HEK293T (cell line): ENCODE measurements at regions not wholly inside any gene's neighbourhood (a gene's known extent, or its start where the extent isn't known, plus 50 kb on each side); places are given as distances from the start of the nearest gene placed in this dataset.

Experiments used
- CTCF ChIA-PET: fragments of 350-600 bp; formaldehyde crosslinking; extraction: SDS; loops from one replicate; lab custom pipeline; 2021; ENCODE audit warnings: antibody characterized with exemption, inconsistent platforms; lab: Yijun Ruan, JAX
- POLR2A ChIA-PET: fragments of 350-600 bp; formaldehyde crosslinking; extraction: SDS; loops from one replicate; lab custom pipeline; 2020; ENCODE audit warnings: antibody characterized with exemption, inconsistent platforms; lab: Yijun Ruan, JAX
- DNase-seq: peaks from one replicate; pipeline ENCODE4 v3.0.0; 2012; ENCODE audit warnings: mixed read lengths; ENCODE audit errors: extremely low spot score
- ARNT ChIP-seq: fragments of 450-650 bp; IDR thresholded peaks from 2 replicates; pipeline ENCODE4 v1.6.1; 2017; ENCODE audit warnings: mild to moderate bottlenecking
- BHLHE40 ChIP-seq: fragments of 450-650 bp; IDR thresholded peaks from 2 replicates; pipeline ENCODE4 v1.6.1; 2016; ENCODE audit warnings: mild to moderate bottlenecking, moderate library complexity, borderline replicate concordance
- CTBP1 ChIP-seq: fragments of 450-650 bp; IDR thresholded peaks from 2 replicates; pipeline ENCODE4 v1.6.1; 2016; ENCODE audit warnings: borderline replicate concordance
- ELF4 ChIP-seq: fragments of 450-650 bp; IDR thresholded peaks from 2 replicates; pipeline ENCODE4 v1.6.1; 2017; ENCODE audit warnings: antibody characterized with exemption
- FOXA1 ChIP-seq: fragments of 450-650 bp; IDR thresholded peaks from 2 replicates; pipeline ENCODE4 v1.6.1; 2016; ENCODE audit warnings: mild to moderate bottlenecking
- FOXK2 ChIP-seq: fragments of 450-650 bp; IDR thresholded peaks from 2 replicates; pipeline ENCODE4 v1.6.1; 2016; ENCODE audit warnings: mild to moderate bottlenecking
- FOXM1 ChIP-seq: fragments of 450-650 bp; IDR thresholded peaks from 2 replicates; pipeline ENCODE4 v1.6.1; 2017; ENCODE audit warnings: mild to moderate bottlenecking, borderline replicate concordance
- HDGF ChIP-seq: fragments of 450-650 bp; IDR thresholded peaks from 2 replicates; pipeline ENCODE4 v1.6.1; 2017; ENCODE audit warnings: antibody characterized with exemption, borderline replicate concordance
- L3MBTL2 ChIP-seq: fragments of 450-650 bp; conservative IDR thresholded peaks from 2 replicates; pipeline ENCODE4 v1.6.1; 2016; ENCODE audit warnings: mild to moderate bottlenecking
- LEF1 ChIP-seq: fragments of 450-650 bp; IDR thresholded peaks from 2 replicates; pipeline ENCODE4 v1.6.1; 2017; ENCODE audit warnings: mild to moderate bottlenecking, borderline replicate concordance
- NFRKB ChIP-seq: fragments of 450-650 bp; IDR thresholded peaks from 2 replicates; pipeline ENCODE4 v1.6.1; 2016; ENCODE audit warnings: mild to moderate bottlenecking, moderate library complexity
- PKNOX1 ChIP-seq: fragments of 450-650 bp; IDR thresholded peaks from 2 replicates; pipeline ENCODE4 v1.6.1; 2016
- SP1 ChIP-seq: fragments of 450-650 bp; IDR thresholded peaks from 2 replicates; pipeline ENCODE4 v1.6.1; 2017
- SUZ12 ChIP-seq: fragments of 450-650 bp; IDR thresholded peaks from 2 replicates; pipeline ENCODE4 v1.6.1; 2016; ENCODE audit warnings: mild to moderate bottlenecking
- TARDBP ChIP-seq: fragments of 450-650 bp; IDR thresholded peaks from 2 replicates; pipeline ENCODE4 v1.6.1; 2016
- ZNF384 ChIP-seq: fragments of 450-650 bp; IDR thresholded peaks from 2 replicates; pipeline ENCODE4 v1.6.1; 2016

DNA sequence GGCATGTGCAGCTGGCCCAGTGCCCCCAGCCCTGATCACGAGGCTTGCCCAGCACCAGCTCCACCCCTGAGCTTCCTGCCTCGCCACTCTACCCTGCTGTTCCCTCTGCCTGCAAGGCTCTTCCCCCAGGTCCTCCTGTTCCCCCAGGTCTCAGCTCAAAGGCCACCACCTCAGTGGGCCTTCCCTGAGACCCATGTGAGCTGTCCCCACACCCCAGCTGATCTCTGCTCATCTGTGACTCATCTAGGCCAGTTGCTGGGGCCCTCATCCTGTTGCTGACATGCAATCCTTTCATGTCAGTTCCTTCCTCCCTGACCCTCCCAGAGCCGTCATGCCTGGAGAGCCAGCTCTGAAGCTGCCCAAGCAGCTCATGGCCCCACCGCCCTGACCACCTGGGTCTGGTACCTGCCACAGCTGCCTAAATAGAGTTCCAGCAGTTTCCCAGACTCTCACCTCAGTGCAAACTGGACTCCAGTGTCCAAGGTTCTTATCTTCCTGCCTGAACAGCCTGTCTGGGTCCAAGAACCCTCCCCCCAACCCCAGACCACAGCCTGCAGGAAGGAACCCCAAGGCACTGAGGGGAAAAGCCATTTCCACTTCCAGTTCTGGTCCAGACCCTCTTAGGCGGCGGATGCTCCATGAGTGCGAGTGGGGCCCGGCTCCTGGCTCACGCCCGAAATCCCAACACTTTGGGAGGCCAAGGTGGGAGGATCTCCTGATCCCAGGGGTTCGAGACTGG lies 116.6 kb upstream of the IQSEC1 start:
- ChIA-PET POLR2A (no interaction called here), CTCF (interaction anchor here (1.1 kb wide), 1 partner anchor 19 kb away, joined by 3 read pairs; no protein-coding TSS in a partner anchor)
- DNase-seq = no peak
- TF ChIP-seq PKNOX1 (no peak), TARDBP (no peak), FOXK2 (no peak), LEF1 (no peak), FOXA1 (no peak), NFRKB (no peak), FOXM1 (no peak), L3MBTL2 (no peak), BHLHE40 (no peak), ZNF384 (no peak), HDGF (no peak)

DNA sequence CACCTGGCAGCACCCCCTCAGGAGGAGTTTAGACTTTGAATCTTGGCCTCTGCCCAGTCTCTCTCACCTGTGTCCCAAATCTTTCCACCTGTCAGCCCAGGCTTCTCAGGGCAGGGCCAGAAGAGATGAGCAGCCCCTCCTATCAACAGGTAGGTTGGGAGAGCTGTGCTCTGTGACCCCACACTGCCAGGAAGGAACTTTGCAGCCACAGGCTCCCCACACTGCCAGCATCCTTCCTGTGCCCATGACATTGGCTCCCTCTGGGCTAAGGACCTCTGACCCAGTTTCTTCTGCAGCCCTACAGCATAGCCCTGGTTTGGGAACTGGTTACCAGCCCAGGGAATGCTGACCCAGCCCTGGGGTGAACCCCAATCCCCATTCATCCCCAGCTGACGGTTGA lies 115.7 kb upstream of the IQSEC1 start:
- ChIA-PET POLR2A (no interaction called here), CTCF (interaction anchor here (1.1 kb wide), 1 partner anchor 18 kb away, joined by 3 read pairs; no protein-coding TSS in a partner anchor)
- no peak for DNase-seq
- TF ChIP-seq SP1 (no peak), L3MBTL2 (no peak), FOXA1 (no peak), NFRKB (no peak), ELF4 (no peak), CTBP1 (no peak)

- CTCF ChIA-PET = no interaction called here
Measured at GRCh38 chr3:13188181-13188779, 115.1 kb upstream of the IQSEC1 start.

GRCh38 chr3:13187593-13187992 lies 114.4 kb upstream of the IQSEC1 start:
- no peak for DNase-seq

More at GRCh38 chr3:13188181-13188779, 115.1 kb upstream of the IQSEC1 start:
- POLR2A ChIA-PET = no interaction called here
- no peak for TF ChIP-seq ZNF384
- no peak for TF ChIP-seq NFRKB
- TF ChIP-seq SP1 = no peak
- TF ChIP-seq ELF4 = no peak
- TF ChIP-seq FOXK2 = no peak
- no peak for TF ChIP-seq CTBP1
- no peak for TF ChIP-seq L3MBTL2
- no peak for TF ChIP-seq TARDBP
- TF ChIP-seq LEF1 = no peak
- no peak for TF ChIP-seq HDGF
- TF ChIP-seq PKNOX1 = no peak
- TF ChIP-seq BHLHE40 = no peak
- no peak for TF ChIP-seq FOXA1
- no peak for TF ChIP-seq FOXM1
- no peak for TF ChIP-seq SUZ12
- no peak for TF ChIP-seq ARNT
- no peak for DNase-seq

DNA sequence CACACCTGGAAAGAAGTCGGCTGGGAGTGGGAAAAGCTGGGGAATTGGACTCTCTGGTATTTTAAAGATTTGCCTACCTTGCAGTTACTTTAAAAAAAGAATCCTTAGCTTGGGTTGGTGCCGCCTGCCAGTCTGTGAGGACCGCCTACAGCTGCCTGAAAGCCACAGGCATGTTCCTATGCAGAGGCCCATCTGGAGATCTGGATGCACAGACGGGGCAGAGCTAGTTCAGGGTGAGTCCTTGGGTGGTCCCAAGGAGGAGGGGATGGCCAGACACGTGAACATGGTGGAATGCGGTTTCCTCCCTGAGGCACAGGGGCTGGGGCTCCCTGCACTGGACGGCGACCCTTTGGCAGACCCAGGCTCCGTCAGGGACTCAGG lies 113.2 kb upstream of the IQSEC1 start:
- CTCF ChIA-PET = no interaction called here
- TF ChIP-seq ARNT = no peak
- no peak for TF ChIP-seq CTBP1
- no peak for TF ChIP-seq PKNOX1
- no peak for TF ChIP-seq HDGF
- no peak for TF ChIP-seq BHLHE40
- POLR2A ChIA-PET = interaction anchor here (1.0 kb wide), 1 partner anchor 12 kb away, joined by 3 read pairs; no protein-coding TSS in a partner anchor
- DNase-seq = no peak

More at GRCh38 chr3:13187593-13187992, 114.4 kb upstream of the IQSEC1 start:
- ChIA-PET POLR2A (no interaction called here), CTCF (no interaction called here)
- TF ChIP-seq FOXA1 (no peak), BHLHE40 (no peak), CTBP1 (no peak), TARDBP (no peak), FOXK2 (no peak), ZNF384 (no peak), ARNT (no peak), SUZ12 (no peak), SP1 (no peak), PKNOX1 (no peak), LEF1 (no peak)
